Sigmoid colon (tissue), 6 donors: ENCODE measurements at regions not wholly inside any gene's neighbourhood (a gene's known extent, or its start where the extent isn't known, plus 50 kb on each side); places are given as distances from the start of the nearest gene placed in this dataset.

Source experiments
- DNase-seq: peaks from one replicate; pipeline ENCODE4 v3.0.0-alpha.2; 2019
- H3K27ac ChIP-seq, 4 donors: fragments of 200-600 bp; sonication (generic); one replicate each; pipeline ENCODE4 v1.5.1; 2016 to 2019; ENCODE audit warnings: mild to moderate bottlenecking in 1 of 4
- H3K27me3 ChIP-seq, 3 donors: fragments of 200-600 bp; sonication (generic); one replicate each; pipeline ENCODE4 v1.5.1; 2019; ENCODE audit warnings: mild to moderate bottlenecking in 1 of 3
- H3K36me3 ChIP-seq, 4 donors: fragments of 200-600 bp; sonication (generic); one replicate each; pipeline ENCODE4 v1.5.1; 2016 to 2019
- H3K4me1 ChIP-seq, 4 donors: fragments of 200-600 bp; sonication (generic); one replicate each; pipeline ENCODE4 v1.5.1; 2017 to 2019
- H3K4me3 ChIP-seq, 4 donors: fragments of 200-600 bp; sonication (generic); one replicate each; pipeline ENCODE4 v1.5.1; 2017 to 2019; ENCODE audit warnings: mild to moderate bottlenecking in 2 of 4, moderate library complexity in 1 of 4
- H3K9me3 ChIP-seq, 4 donors: fragments of 200-600 bp in 3 of 4; sonication (generic) in 3 of 4; one replicate each; pipeline versions ENCODE4 v1.5.1 to v1.6.1; 2013 to 2019
- CTCF ChIP-seq, 4 experiments: fragments of 450-650 bp in 3 of 4; fragments of 200-600 bp in 1 of 4; IDR thresholded peaks; one replicate each; pipeline ENCODE4 v1.5.1; 2016 to 2019; ENCODE audit warnings: antibody characterized with exemption in 4 of 4, mild to moderate bottlenecking in 3 of 4, moderate library complexity in 2 of 4
- EP300 ChIP-seq, 4 donors: sonication (generic); formaldehyde crosslinking; IDR thresholded peaks; one replicate each; pipeline ENCODE4 v1.6.1; 2017; ENCODE audit warnings: antibody characterized with exemption in 4 of 4
- POLR2A ChIP-seq, 2 donors: fragments of 450-650 bp; IDR thresholded peaks; one replicate each; pipeline ENCODE4 v1.6.1; 2016; ENCODE audit warnings: antibody characterized with exemption in 2 of 2, mild to moderate bottlenecking in 2 of 2, moderate library complexity in 2 of 2
- POLR2AphosphoS5 ChIP-seq, 4 donors: sonication (generic); formaldehyde crosslinking; IDR thresholded peaks; one replicate each; pipeline ENCODE4 v1.6.1; 2017; ENCODE audit warnings: antibody characterized with exemption in 4 of 4
- WGBS, 2 donors: extraction: QIAGEN DNeasy Blood & Tissue Kit; methylation state at CpG; one replicate each; pipeline ENCODE4 v1.1.7; 2013; 5-methylcytosine and 5-hydroxymethylcytosine counted together
- intact Hi-C: fragments of 100-400 bp; cut with DNase I; formaldehyde crosslinking; loops from one replicate; pipeline ENCODE4 v1.15.1; 2023
- donor health status: healthy with polysubstance abuse.
- donor health status: healthy.

GRCh38 chr20:51204051-51204715 is 181.3 kb upstream of the KCNG1 start:
- Histone ChIP-seq H3K9me3 (no peaks in the 10 kb centered on the region), H3K36me3 (no peaks in the 10 kb centered on the region), H3K27ac (no peak overlapping the region), H3K27me3 (no peaks in the 10 kb centered on the region), H3K4me1 (no peaks in the 10 kb centered on the region), H3K4me3 (no peak overlapping the region)
- TF ChIP-seq POLR2A (IDR thresholded peaks at IDR 0.05), result no peak
- no peak for TF ChIP-seq CTCF (IDR thresholded peaks at IDR 0.05)
- no peak for TF ChIP-seq EP300 (IDR thresholded peaks at IDR 0.05)
- no peak for TF ChIP-seq POLR2AphosphoS5 (IDR thresholded peaks at IDR 0.05)
- intact Hi-C loops, result no loop called here
- 56 to 77% methylated on average over 3 of the region's 3 CpGs for WGBS, 2 donors
- no peak for DNase-seq

GRCh38 chr20:51202304-51202703 is 179.4 kb upstream of the KCNG1 start:
- intact Hi-C loops, result no loop called here
- 88 to 91% methylated on average over 10 of the region's 10 CpGs for WGBS, 2 donors
- DNase-seq, result no peak
- no peak for TF ChIP-seq CTCF (IDR thresholded peaks at IDR 0.05)
- no peak for TF ChIP-seq POLR2A (IDR thresholded peaks at IDR 0.05)
- TF ChIP-seq POLR2AphosphoS5 (IDR thresholded peaks at IDR 0.05), result no peak
- TF ChIP-seq EP300 (IDR thresholded peaks at IDR 0.05), result no peak
- Histone ChIP-seq H3K36me3 (no peaks in the 10 kb centered on the region), H3K9me3 (no peaks in the 10 kb centered on the region), H3K4me1 (no peaks in the 10 kb centered on the region), H3K27me3 (no peaks in the 10 kb centered on the region), H3K27ac (no peak overlapping the region), H3K4me3 (no peak overlapping the region)

- Histone ChIP-seq H3K27me3 (no peaks in the 10 kb centered on the region), H3K4me1 (no peaks in the 10 kb centered on the region), H3K9me3 (no peaks in the 10 kb centered on the region), H3K4me3 (no peak overlapping the region), H3K36me3 (no peaks in the 10 kb centered on the region), H3K27ac (no peak overlapping the region)
- WGBS, 2 donors, result 84% methylated on average over 6 of the region's 6 CpGs
- TF ChIP-seq CTCF (IDR thresholded peaks at IDR 0.05) (no peak), EP300 (IDR thresholded peaks at IDR 0.05) (no peak)
- no peak for DNase-seq
- intact Hi-C loops, result no loop called here
Measured at GRCh38 chr20:51199920-51200319, 177.0 kb upstream of the KCNG1 start.

GRCh38 chr20:51198876-51199523 is 176.1 kb upstream of the KCNG1 start:
- DNase-seq, result no peak
- no peaks in the 10 kb centered on the region for H3K9me3 ChIP-seq
- 87% methylated on average over 6 of the region's 6 CpGs for WGBS, 2 donors
- no peaks in the 10 kb centered on the region for H3K4me1 ChIP-seq
- no peak for TF ChIP-seq POLR2AphosphoS5 (IDR thresholded peaks at IDR 0.05)
- TF ChIP-seq EP300 (IDR thresholded peaks at IDR 0.05), result no peak
- TF ChIP-seq CTCF (IDR thresholded peaks at IDR 0.05), result no peak
- no peak for TF ChIP-seq POLR2A (IDR thresholded peaks at IDR 0.05)
- no peaks in the 10 kb centered on the region for H3K27me3 ChIP-seq
- no peaks in the 10 kb centered on the region for H3K36me3 ChIP-seq
- H3K27ac ChIP-seq, result no peak overlapping the region
- H3K4me3 ChIP-seq, result no peak overlapping the region
- intact Hi-C loops, result no loop called here

- intact Hi-C loops, result no loop called here
- H3K27me3 ChIP-seq, result no peaks in the 10 kb centered on the region
- no peaks in the 10 kb centered on the region for H3K36me3 ChIP-seq
- 83 to 89% methylated on average over 5 of the region's 5 CpGs for WGBS, 2 donors
- no peaks in the 10 kb centered on the region for H3K4me1 ChIP-seq
- H3K27ac ChIP-seq, result no peak overlapping the region
- TF ChIP-seq POLR2A (IDR thresholded peaks at IDR 0.05) (no peak), EP300 (IDR thresholded peaks at IDR 0.05) (no peak), CTCF (IDR thresholded peaks at IDR 0.05) (no peak), POLR2AphosphoS5 (IDR thresholded peaks at IDR 0.05) (no peak)
- no peak overlapping the region for H3K4me3 ChIP-seq
- H3K9me3 ChIP-seq, result no peaks in the 10 kb centered on the region
- DNase-seq, result no peak
Measured at GRCh38 chr20:51198238-51198637, 175.3 kb upstream of the KCNG1 start.
